Nephron progenitor cell (in vitro differentiated cells): ENCODE measurements at regions not wholly inside any gene's neighbourhood (a gene's known extent, or its start where the extent isn't known, plus 50 kb on each side); places are given as distances from the start of the nearest gene placed in this dataset.

Experiments
- DNase-seq: peaks from one replicate; pipeline ENCODE4 v3.0.0; 2021
- H3K27ac Mint-ChIP-seq: 2 replicates; pipeline ENCODE4 v1.8.0; 2021; ENCODE audit warnings: mild to moderate bottlenecking, moderate library complexity, mixed read lengths
- H3K27me3 Mint-ChIP-seq: 2 replicates; pipeline ENCODE4 v1.8.0; 2021; ENCODE audit warnings: mild to moderate bottlenecking, low read depth, mixed read lengths; ENCODE audit not compliant: poor library complexity
- H3K36me3 Mint-ChIP-seq: 2 replicates; pipeline ENCODE4 v1.8.0; 2021; ENCODE audit warnings: low read depth, mixed read lengths
- H3K4me1 Mint-ChIP-seq: 2 replicates; pipeline ENCODE4 v1.8.0; 2021; ENCODE audit warnings: mixed read lengths
- H3K4me3 Mint-ChIP-seq: 2 replicates; pipeline ENCODE4 v1.8.0; 2021; ENCODE audit warnings: mild to moderate bottlenecking, moderate library complexity, mixed read lengths
- H3K9me3 Mint-ChIP-seq: 2 replicates; pipeline ENCODE4 v1.8.0; 2021; ENCODE audit warnings: mild to moderate bottlenecking, moderate library complexity, mixed read lengths
- TF ChIP-seq, protein P1 (sequence below): fragments of 200-600 bp; sonication (generic); IDR thresholded peaks from 2 replicates; pipeline ENCODE4 v1.5.0; 2021; ENCODE audit warnings: antibody characterized with exemption

DNA sequence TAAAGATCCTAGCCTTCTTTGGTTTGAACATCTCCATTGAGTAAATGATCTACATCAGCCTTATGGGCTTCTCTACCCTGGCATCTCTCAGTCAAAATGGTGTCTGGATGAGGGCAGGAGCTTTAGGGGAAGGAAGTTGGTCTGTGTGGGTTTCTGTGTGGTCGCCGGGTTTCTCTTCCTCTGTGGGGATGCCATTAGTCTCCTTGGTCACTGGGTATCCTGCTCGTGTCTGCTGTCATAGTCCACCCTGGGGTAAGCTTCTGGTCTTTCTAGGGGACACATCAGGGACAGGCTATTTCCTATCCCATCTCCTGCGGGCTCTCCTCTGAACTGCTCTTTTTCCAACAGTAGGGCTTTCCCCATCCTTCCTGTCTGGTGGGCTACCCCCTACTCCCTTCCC, 150.3 kb upstream of the NPY start:
- no peak for DNase-seq
- TF ChIP-seq, protein P1, sequence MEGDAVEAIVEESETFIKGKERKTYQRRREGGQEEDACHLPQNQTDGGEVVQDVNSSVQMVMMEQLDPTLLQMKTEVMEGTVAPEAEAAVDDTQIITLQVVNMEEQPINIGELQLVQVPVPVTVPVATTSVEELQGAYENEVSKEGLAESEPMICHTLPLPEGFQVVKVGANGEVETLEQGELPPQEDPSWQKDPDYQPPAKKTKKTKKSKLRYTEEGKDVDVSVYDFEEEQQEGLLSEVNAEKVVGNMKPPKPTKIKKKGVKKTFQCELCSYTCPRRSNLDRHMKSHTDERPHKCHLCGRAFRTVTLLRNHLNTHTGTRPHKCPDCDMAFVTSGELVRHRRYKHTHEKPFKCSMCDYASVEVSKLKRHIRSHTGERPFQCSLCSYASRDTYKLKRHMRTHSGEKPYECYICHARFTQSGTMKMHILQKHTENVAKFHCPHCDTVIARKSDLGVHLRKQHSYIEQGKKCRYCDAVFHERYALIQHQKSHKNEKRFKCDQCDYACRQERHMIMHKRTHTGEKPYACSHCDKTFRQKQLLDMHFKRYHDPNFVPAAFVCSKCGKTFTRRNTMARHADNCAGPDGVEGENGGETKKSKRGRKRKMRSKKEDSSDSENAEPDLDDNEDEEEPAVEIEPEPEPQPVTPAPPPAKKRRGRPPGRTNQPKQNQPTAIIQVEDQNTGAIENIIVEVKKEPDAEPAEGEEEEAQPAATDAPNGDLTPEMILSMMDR, result no peak
- no peak overlapping the region for H3K4me3 Mint-ChIP-seq
- no peaks in the 10 kb centered on the region for H3K27me3 Mint-ChIP-seq
- H3K9me3 Mint-ChIP-seq, result no peaks in the 10 kb centered on the region
- no peaks in the 10 kb centered on the region for H3K36me3 Mint-ChIP-seq
- H3K4me1 Mint-ChIP-seq, result no peaks in the 10 kb centered on the region
- no peak overlapping the region for H3K27ac Mint-ChIP-seq

DNA sequence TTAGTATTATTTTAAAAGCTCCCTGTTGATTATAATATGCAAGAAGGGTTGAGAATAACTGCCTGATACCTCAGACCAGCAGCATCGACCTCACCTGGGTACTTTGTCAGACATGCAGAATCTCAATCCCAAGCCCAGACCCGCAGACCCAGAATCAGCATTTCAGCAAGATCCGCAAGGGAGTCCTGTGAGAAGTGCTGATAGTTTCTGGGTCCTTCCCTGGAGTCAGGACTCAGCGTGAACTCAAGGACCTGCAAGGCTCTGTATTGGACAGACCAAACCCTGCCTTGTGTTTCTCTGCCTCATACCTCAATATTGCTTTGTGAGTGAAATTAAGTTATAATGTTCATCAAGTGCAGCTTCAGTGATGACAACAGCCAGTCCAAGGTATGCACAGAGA, 149.5 kb upstream of the NPY start:
- Mint-ChIP-seq H3K4me3 (no peak overlapping the region), H3K27me3 (no peaks in the 10 kb centered on the region), H3K9me3 (no peaks in the 10 kb centered on the region), H3K27ac (no peak overlapping the region), H3K4me1 (no peaks in the 10 kb centered on the region), H3K36me3 (no peaks in the 10 kb centered on the region)
- TF ChIP-seq, protein P1, result no peak
- DNase-seq, result no peak

DNA sequence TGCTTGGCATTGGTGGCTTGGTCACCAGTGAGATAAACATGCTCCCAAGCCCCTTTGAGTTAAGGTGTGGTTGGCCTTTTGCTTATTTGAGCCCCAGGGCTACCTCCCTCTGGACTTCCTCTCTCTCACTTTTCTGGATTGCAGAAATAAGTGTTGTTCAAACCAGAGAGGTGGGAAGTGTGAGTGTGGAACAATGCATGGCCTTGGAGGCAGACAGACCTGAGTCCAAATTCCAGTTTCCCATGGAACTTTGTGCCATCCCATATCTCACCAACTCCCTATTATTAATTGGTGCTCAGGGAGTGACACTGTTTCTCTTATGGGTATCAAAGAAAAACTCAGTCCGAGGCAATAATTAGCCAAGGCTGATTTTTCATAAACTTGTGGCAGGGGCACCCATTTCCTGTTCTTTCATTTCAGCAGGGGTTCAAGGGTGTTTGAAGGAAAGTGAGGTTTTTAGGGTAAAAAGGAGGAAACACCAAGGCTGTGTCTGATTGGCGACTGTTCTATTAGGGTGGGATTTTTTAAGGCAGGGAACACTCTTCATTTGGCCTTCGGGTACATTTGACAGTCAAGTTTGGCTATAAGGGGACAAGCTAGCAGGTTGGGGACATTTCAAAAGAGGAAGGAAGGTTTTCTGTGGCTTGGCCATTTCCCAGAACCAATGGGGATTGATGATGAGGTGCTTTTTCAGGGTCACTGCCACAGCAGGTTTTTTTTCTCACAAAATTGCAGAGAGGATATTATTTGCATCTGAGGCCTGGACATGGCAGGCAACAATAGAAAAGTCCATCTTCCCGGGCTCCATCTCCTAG, 148.8 kb upstream of the NPY start:
- no peaks in the 10 kb centered on the region for H3K27me3 Mint-ChIP-seq
- H3K9me3 Mint-ChIP-seq, result no peaks in the 10 kb centered on the region
- no peaks in the 10 kb centered on the region for H3K36me3 Mint-ChIP-seq
- H3K4me1 Mint-ChIP-seq, result no peaks in the 10 kb centered on the region
- no peak overlapping the region for H3K27ac Mint-ChIP-seq
- DNase-seq, result no peak
- no peak overlapping the region for H3K4me3 Mint-ChIP-seq
- TF ChIP-seq, protein P1, result no peak

DNA sequence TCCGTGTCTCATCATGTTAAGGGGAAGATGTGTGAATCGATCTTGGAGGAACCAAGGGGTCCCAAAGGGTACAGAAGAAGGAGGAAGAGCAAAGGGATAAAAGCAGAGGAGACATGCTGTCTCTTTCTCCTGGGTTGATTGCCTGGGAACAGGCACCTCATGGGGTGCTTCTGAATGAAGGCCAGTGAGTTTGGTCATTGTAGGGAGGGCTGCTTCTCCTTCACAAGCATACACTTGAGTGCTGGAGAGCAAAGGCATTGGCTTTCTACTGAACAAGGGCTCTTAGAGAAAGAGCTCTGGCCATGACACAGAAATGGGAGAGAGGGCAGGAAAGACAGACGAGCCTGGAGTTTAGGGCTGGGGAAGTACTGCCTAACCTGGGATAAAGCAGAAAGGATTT, 146.7 kb upstream of the NPY start:
- no peaks in the 10 kb centered on the region for H3K36me3 Mint-ChIP-seq
- no peaks in the 10 kb centered on the region for H3K27me3 Mint-ChIP-seq
- no peak overlapping the region for H3K27ac Mint-ChIP-seq
- no peak for DNase-seq
- no peaks in the 10 kb centered on the region for H3K9me3 Mint-ChIP-seq
- H3K4me1 Mint-ChIP-seq, result peaks cover 13% of the 10 kb centered on the region
- TF ChIP-seq, protein P1, result no peak
- H3K4me3 Mint-ChIP-seq, result no peak overlapping the region

DNA sequence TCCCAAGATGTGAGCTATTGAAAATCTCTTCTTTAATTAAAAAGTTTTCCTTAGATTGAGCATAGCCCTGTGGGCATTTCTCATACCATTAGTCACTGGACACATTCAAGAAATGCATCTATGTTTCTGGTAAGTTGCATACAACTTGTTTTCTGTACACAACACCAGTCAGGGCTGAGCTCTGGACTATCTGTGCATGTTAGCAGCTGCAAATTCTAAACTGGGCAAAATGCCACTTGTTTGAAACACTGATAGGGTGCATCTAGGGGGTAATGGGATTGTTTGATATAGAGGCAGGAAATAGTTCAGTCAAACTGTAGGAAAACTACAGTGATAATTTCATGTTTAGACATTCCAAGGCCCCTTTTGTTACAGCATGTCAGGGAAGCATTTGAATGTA, 145.6 kb upstream of the NPY start:
- no peaks in the 10 kb centered on the region for H3K36me3 Mint-ChIP-seq
- TF ChIP-seq, protein P1, result no peak

DNA sequence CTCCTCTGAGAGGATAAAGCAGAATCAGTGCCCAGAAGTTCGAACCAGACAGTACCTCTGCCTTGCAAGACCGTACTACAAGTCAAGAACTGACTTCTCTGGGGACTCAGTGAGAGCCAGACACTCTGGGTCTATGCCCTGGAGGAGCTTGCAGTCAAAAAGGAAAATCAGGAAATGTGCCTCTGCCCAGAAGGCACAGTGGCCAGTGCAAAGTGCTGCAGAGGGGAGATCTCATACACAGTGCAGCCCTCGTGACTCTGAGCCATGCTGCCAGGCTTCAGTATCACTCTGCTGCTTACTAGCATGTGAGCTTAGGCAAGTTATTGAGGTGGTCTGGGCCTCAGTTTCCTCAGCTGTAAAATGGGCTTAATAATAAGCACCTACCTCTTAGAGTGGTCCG, 144.0 kb upstream of the NPY start:
- Mint-ChIP-seq H3K27ac (no peak overlapping the region), H3K4me3 (no peak overlapping the region), H3K4me1 (peaks cover 13% of the 10 kb centered on the region), H3K36me3 (no peaks in the 10 kb centered on the region), H3K27me3 (no peaks in the 10 kb centered on the region), H3K9me3 (no peaks in the 10 kb centered on the region)
- DNase-seq, result no peak
- TF ChIP-seq, protein P1, result no peak

More for the DNA sequence above, 145.6 kb upstream of the NPY start:
- H3K27ac Mint-ChIP-seq, result no peak overlapping the region
- H3K27me3 Mint-ChIP-seq, result no peaks in the 10 kb centered on the region
- DNase-seq, result no peak
- H3K4me3 Mint-ChIP-seq, result no peak overlapping the region
- H3K4me1 Mint-ChIP-seq, result peaks cover 13% of the 10 kb centered on the region
- no peaks in the 10 kb centered on the region for H3K9me3 Mint-ChIP-seq
